GM21619 (cell line): ENCODE measurements at regions not wholly inside any gene's neighbourhood (a gene's known extent, or its start where the extent isn't known, plus 50 kb on each side); places are given as distances from the start of the nearest gene placed in this dataset.
"Not testable (repeated sequence)": the region's sequence is repeated elsewhere in the genome, so short reads cannot be mapped to it uniquely, and the experiment has no call there.

ENCODE experiments used
- ATAC-seq: cut with Tn5 transposase; IDR thresholded peaks from one replicate; pipeline ENCODE4 v1.9.1; 2021; ENCODE audit not compliant: unreplicated experiment

GRCh38 chr9:89926691-89927220 is 321.9 kb downstream of the GADD45G start:
- no peak for ATAC-seq

- ATAC-seq, result no peak
Measured at GRCh38 chr9:89928106-89928505, 323.3 kb downstream of the GADD45G start.

GRCh38 chr9:89928521-89929275 is 323.9 kb downstream of the GADD45G start:
- no peak for ATAC-seq

GRCh38 chr9:89929315-89929672 is 324.5 kb downstream of the GADD45G start:
- ATAC-seq, result no peak

- no peak for ATAC-seq
Measured at GRCh38 chr9:89929673-89930480, 325.1 kb downstream of the GADD45G start.

- ATAC-seq, result no peak
Measured at GRCh38 chr9:89933578-89933977, 328.8 kb downstream of the GADD45G start.

GRCh38 chr9:89935115-89935514 is 330.3 kb downstream of the GADD45G start:
- ATAC-seq, result no peak

GRCh38 chr9:89935801-89936200 is 331.0 kb downstream of the GADD45G start:
- no peak for ATAC-seq

GRCh38 chr9:89937051-89937450 is 332.2 kb downstream of the GADD45G start:
- no peak for ATAC-seq

GRCh38 chr9:89939181-89939580 is 334.4 kb downstream of the GADD45G start:
- ATAC-seq, result no peak

- no peak for ATAC-seq
Measured at GRCh38 chr9:89939626-89940292, 334.9 kb downstream of the GADD45G start.

GRCh38 chr9:89940625-89941024 is 335.8 kb downstream of the GADD45G start:
- ATAC-seq, result no peak

- no peak for ATAC-seq
Measured at GRCh38 chr9:89941875-89942274, 337.1 kb downstream of the GADD45G start.

GRCh38 chr9:89942643-89943042 is 337.8 kb downstream of the GADD45G start:
- no peak for ATAC-seq

GRCh38 chr9:89943309-89943708 is 338.5 kb downstream of the GADD45G start:
- no peak for ATAC-seq

GRCh38 chr9:89943728-89944127 is 338.9 kb downstream of the GADD45G start:
- no peak for ATAC-seq

- no peak for ATAC-seq
Measured at GRCh38 chr9:89945133-89945532, 340.3 kb downstream of the GADD45G start.

- no peak for ATAC-seq
Measured at GRCh38 chr9:89946741-89947140, 341.9 kb downstream of the GADD45G start.

- no peak for ATAC-seq
Measured at GRCh38 chr9:89949111-89949510, 344.3 kb downstream of the GADD45G start.

GRCh38 chr9:89951675-89952074 is 346.9 kb downstream of the GADD45G start:
- ATAC-seq, result no peak

GRCh38 chr9:89952401-89952800 is 347.6 kb downstream of the GADD45G start:
- ATAC-seq, result peak; percentile 51

- ATAC-seq, result not testable (repeated sequence)
Measured at GRCh38 chr9:89953263-89953662, 348.5 kb downstream of the GADD45G start.
